Natural killer cell (primary cell): ENCODE measurements at regions not wholly inside any gene's neighbourhood (a gene's known extent, or its start where the extent isn't known, plus 50 kb on each side); places are given as distances from the start of the nearest gene placed in this dataset.

Source experiments
- ATAC-seq, 3 donors: fragments of 150-1000 bp in 2 of 3; fragments of 200-7000 bp in 1 of 3; cut with Tn5 transposase; 1 replicate in 1 of 3; 2 replicates in 2 of 3; pipeline ENCODE4 v1.10.0; 2021; ENCODE audit warnings: mild to moderate bottlenecking in 2 of 3, moderate library complexity in 2 of 3
- DNase-seq, 2 donors: peaks; one replicate each; pipeline versions ENCODE4 v3.0.0 to v3.0.0-alpha.2; 2013 to 2021; ENCODE audit warnings: mixed read lengths in 1 of 2
- H3K27ac ChIP-seq: one replicate; pipeline ENCODE4 v1.5.1; 2013; ENCODE audit warnings: mild to moderate bottlenecking, low read length
- H3K27me3 ChIP-seq: one replicate; pipeline ENCODE4 v1.6.1; 2013; ENCODE audit warnings: low read length; ENCODE audit not compliant: control insufficient read depth, insufficient read depth
- H3K36me3 ChIP-seq: one replicate; pipeline ENCODE4 v1.6.1; 2013; ENCODE audit warnings: low read length; ENCODE audit not compliant: control insufficient read depth, insufficient read depth
- H3K4me1 ChIP-seq: one replicate; pipeline ENCODE4 v1.6.1; 2013; ENCODE audit warnings: low read length; ENCODE audit not compliant: control insufficient read depth, insufficient read depth
- H3K4me3 ChIP-seq: one replicate; pipeline ENCODE4 v1.5.1; 2013; ENCODE audit warnings: low read length
- H3K9me3 ChIP-seq: one replicate; pipeline ENCODE4 v1.6.1; 2013; ENCODE audit warnings: low read length; ENCODE audit not compliant: control insufficient read depth, insufficient read depth
- H3K27ac Mint-ChIP-seq, 2 donors: one replicate each; pipeline ENCODE4 v1.8.0; 2022; ENCODE audit warnings: mild to moderate bottlenecking in 2 of 2, mixed read lengths in 2 of 2, moderate library complexity in 1 of 2
- H3K27me3 Mint-ChIP-seq, 2 donors: one replicate each; pipeline ENCODE4 v1.8.0; 2022; ENCODE audit warnings: low read depth in 2 of 2, mixed read lengths in 2 of 2
- H3K36me3 Mint-ChIP-seq: one replicate; pipeline ENCODE4 v1.8.0; 2022; ENCODE audit warnings: mixed read lengths
- H3K4me1 Mint-ChIP-seq, 2 donors: one replicate each; pipeline ENCODE4 v1.8.0; 2022; ENCODE audit warnings: mixed read lengths in 2 of 2
- H3K4me3 Mint-ChIP-seq: one replicate; pipeline ENCODE4 v1.8.0; 2022; ENCODE audit warnings: mild to moderate bottlenecking, moderate library complexity, mixed read lengths
- H3K9me3 Mint-ChIP-seq, 2 donors: one replicate each; pipeline ENCODE4 v1.8.0; 2022; ENCODE audit warnings: mixed read lengths in 2 of 2
- CTCF ChIP-seq: fragments of 200-600 bp; IDR thresholded peaks from one replicate; pipeline ENCODE4 v1.8.0; 2022; ENCODE audit warnings: antibody characterized with exemption
- WGBS: methylation state at CpG from one replicate; pipeline ENCODE4 v1.1.7; 2013; ENCODE audit warnings: missing lambda C conversion rate; ENCODE audit not compliant: insufficient coverage; 5-methylcytosine and 5-hydroxymethylcytosine counted together
- intact Hi-C: fragments of 100-400 bp; cut with micrococcal nuclease; formaldehyde crosslinking; loops from one replicate; pipeline ENCODE4 v1.14.2; 2022

- no peak for ATAC-seq
- TF ChIP-seq CTCF: no peak
- Histone ChIP-seq H3K4me1 (peaks cover 10% of the 10 kb centered on the region), H3K27ac (no peak overlapping the region), H3K9me3 (no peaks in the 10 kb centered on the region), H3K4me3 (no peak overlapping the region), H3K27me3 (no peaks in the 10 kb centered on the region), H3K36me3 (no peaks in the 10 kb centered on the region)
- H3K27ac Mint-ChIP-seq: no peak overlapping the region
- DNase-seq: no peak
- WGBS: 67% methylated on average over 9 of the region's 12 CpGs
- no peak overlapping the region for H3K4me3 Mint-ChIP-seq
- H3K4me1 Mint-ChIP-seq: peaks cover 19 to 20% of the 10 kb centered on the region in 2 donors
- H3K9me3 Mint-ChIP-seq: peaks cover 0 to 2% of the 10 kb centered on the region in 2 donors
- no peaks in the 10 kb centered on the region for H3K27me3 Mint-ChIP-seq
- intact Hi-C loops: no loop called here
- H3K36me3 Mint-ChIP-seq: no peaks in the 10 kb centered on the region
These were observed 456.2 kb upstream of the NRP1 start for GRCh38 chr10:33790521-33791271.

GRCh38 chr10:33783557-33783956, 449.1 kb upstream of the NRP1 start:
- Histone ChIP-seq H3K4me1 (no peaks in the 10 kb centered on the region), H3K27me3 (no peaks in the 10 kb centered on the region), H3K27ac (no peak overlapping the region), H3K36me3 (no peaks in the 10 kb centered on the region), H3K4me3 (no peak overlapping the region), H3K9me3 (no peaks in the 10 kb centered on the region)
- Mint-ChIP-seq H3K4me1 (peaks cover 6 to 14% of the 10 kb centered on the region in 2 donors), H3K9me3 (no peaks in the 10 kb centered on the region), H3K27me3 (peaks cover 0 to 3% of the 10 kb centered on the region in 2 donors), H3K4me3 (no peak overlapping the region), H3K27ac (no peak overlapping the region), H3K36me3 (no peaks in the 10 kb centered on the region)
- no peak for TF ChIP-seq CTCF
- intact Hi-C loops: no loop called here
- ATAC-seq: peak in 2 of 3 donors; percentile 14 to 44
- WGBS: 56% methylated on average over 1 of the region's 1 CpG
- DNase-seq: no peak

GRCh38 chr10:33783078-33783477, 448.6 kb upstream of the NRP1 start:
- no peak overlapping the region for H3K4me3 Mint-ChIP-seq

More at GRCh38 chr10:33783078-33783477, 448.6 kb upstream of the NRP1 start:
- H3K36me3 ChIP-seq: no peaks in the 10 kb centered on the region
- H3K4me1 Mint-ChIP-seq: peaks cover 6 to 14% of the 10 kb centered on the region in 2 donors
- H3K9me3 Mint-ChIP-seq: no peaks in the 10 kb centered on the region
- no peak overlapping the region for H3K4me3 ChIP-seq
- H3K36me3 Mint-ChIP-seq: no peaks in the 10 kb centered on the region
- H3K27ac Mint-ChIP-seq: no peak overlapping the region
- 89% methylated on average over 3 of the region's 3 CpGs for WGBS
- H3K9me3 ChIP-seq: no peaks in the 10 kb centered on the region
- intact Hi-C loops: no loop called here
- no peak for TF ChIP-seq CTCF
- peak in 1 of 3 donors; percentile 26 for ATAC-seq
- no peak for DNase-seq
- H3K4me1 ChIP-seq: no peaks in the 10 kb centered on the region
- no peaks in the 10 kb centered on the region for H3K27me3 ChIP-seq
- peaks cover 0 to 3% of the 10 kb centered on the region in 2 donors for H3K27me3 Mint-ChIP-seq
- no peak overlapping the region for H3K27ac ChIP-seq
